IMR-90 (cell line): ENCODE measurements at regions not wholly inside any gene's neighbourhood (a gene's known extent, or its start where the extent isn't known, plus 50 kb on each side); places are given as distances from the start of the nearest gene placed in this dataset.

Experiments
- RAD21 ChIP-seq: IDR thresholded peaks from 2 replicates; pipeline ENCODE4 v1.6.1; 2012; ENCODE audit warnings: low read length, improper control_type of control experiment
- RFX5 ChIP-seq: IDR thresholded peaks from 2 replicates; pipeline ENCODE4 v1.8.0; 2012; ENCODE audit warnings: low read depth, mild to moderate bottlenecking, low read length, moderate library complexity
- TF ChIP-seq, protein P1 (sequence below): conservative IDR thresholded peaks from 2 replicates; pipeline ENCODE4 v1.5.1; 2012; ENCODE audit warnings: mild to moderate bottlenecking, low read depth, low read length, improper control_type of control experiment

GRCh38 chr11:116093481-116094270, 589.5 kb upstream of the CADM1 start:
- TF ChIP-seq, protein P1, sequence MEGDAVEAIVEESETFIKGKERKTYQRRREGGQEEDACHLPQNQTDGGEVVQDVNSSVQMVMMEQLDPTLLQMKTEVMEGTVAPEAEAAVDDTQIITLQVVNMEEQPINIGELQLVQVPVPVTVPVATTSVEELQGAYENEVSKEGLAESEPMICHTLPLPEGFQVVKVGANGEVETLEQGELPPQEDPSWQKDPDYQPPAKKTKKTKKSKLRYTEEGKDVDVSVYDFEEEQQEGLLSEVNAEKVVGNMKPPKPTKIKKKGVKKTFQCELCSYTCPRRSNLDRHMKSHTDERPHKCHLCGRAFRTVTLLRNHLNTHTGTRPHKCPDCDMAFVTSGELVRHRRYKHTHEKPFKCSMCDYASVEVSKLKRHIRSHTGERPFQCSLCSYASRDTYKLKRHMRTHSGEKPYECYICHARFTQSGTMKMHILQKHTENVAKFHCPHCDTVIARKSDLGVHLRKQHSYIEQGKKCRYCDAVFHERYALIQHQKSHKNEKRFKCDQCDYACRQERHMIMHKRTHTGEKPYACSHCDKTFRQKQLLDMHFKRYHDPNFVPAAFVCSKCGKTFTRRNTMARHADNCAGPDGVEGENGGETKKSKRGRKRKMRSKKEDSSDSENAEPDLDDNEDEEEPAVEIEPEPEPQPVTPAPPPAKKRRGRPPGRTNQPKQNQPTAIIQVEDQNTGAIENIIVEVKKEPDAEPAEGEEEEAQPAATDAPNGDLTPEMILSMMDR: no peak
- no peak for TF ChIP-seq RAD21
- TF ChIP-seq RFX5: no peak
